Sigmoid colon (tissue), 6 donors: ENCODE measurements at regions not wholly inside any gene's neighbourhood (a gene's known extent, or its start where the extent isn't known, plus 50 kb on each side); places are given as distances from the start of the nearest gene placed in this dataset.
"Not testable (repeated sequence)": the region's sequence is repeated elsewhere in the genome, so short reads cannot be mapped to it uniquely, and the experiment has no call there.

Source experiments
- DNase-seq: peaks from one replicate; pipeline ENCODE4 v3.0.0-alpha.2; 2019
- H3K27ac ChIP-seq, 4 donors: fragments of 200-600 bp; sonication (generic); one replicate each; pipeline ENCODE4 v1.5.1; 2016 to 2019; ENCODE audit warnings: mild to moderate bottlenecking in 1 of 4
- H3K27me3 ChIP-seq, 3 donors: fragments of 200-600 bp; sonication (generic); one replicate each; pipeline ENCODE4 v1.5.1; 2019; ENCODE audit warnings: mild to moderate bottlenecking in 1 of 3
- H3K36me3 ChIP-seq, 4 donors: fragments of 200-600 bp; sonication (generic); one replicate each; pipeline ENCODE4 v1.5.1; 2016 to 2019
- H3K4me1 ChIP-seq, 4 donors: fragments of 200-600 bp; sonication (generic); one replicate each; pipeline ENCODE4 v1.5.1; 2017 to 2019
- H3K4me3 ChIP-seq, 4 donors: fragments of 200-600 bp; sonication (generic); one replicate each; pipeline ENCODE4 v1.5.1; 2017 to 2019; ENCODE audit warnings: mild to moderate bottlenecking in 2 of 4, moderate library complexity in 1 of 4
- H3K9me3 ChIP-seq, 4 donors: fragments of 200-600 bp in 3 of 4; sonication (generic) in 3 of 4; one replicate each; pipeline versions ENCODE4 v1.5.1 to v1.6.1; 2013 to 2019
- CTCF ChIP-seq, 4 experiments: fragments of 450-650 bp in 3 of 4; fragments of 200-600 bp in 1 of 4; IDR thresholded peaks; one replicate each; pipeline ENCODE4 v1.5.1; 2016 to 2019; ENCODE audit warnings: antibody characterized with exemption in 4 of 4, mild to moderate bottlenecking in 3 of 4, moderate library complexity in 2 of 4
- EP300 ChIP-seq, 4 donors: sonication (generic); formaldehyde crosslinking; IDR thresholded peaks; one replicate each; pipeline ENCODE4 v1.6.1; 2017; ENCODE audit warnings: antibody characterized with exemption in 4 of 4
- POLR2A ChIP-seq, 2 donors: fragments of 450-650 bp; IDR thresholded peaks; one replicate each; pipeline ENCODE4 v1.6.1; 2016; ENCODE audit warnings: antibody characterized with exemption in 2 of 2, mild to moderate bottlenecking in 2 of 2, moderate library complexity in 2 of 2
- POLR2AphosphoS5 ChIP-seq, 4 donors: sonication (generic); formaldehyde crosslinking; IDR thresholded peaks; one replicate each; pipeline ENCODE4 v1.6.1; 2017; ENCODE audit warnings: antibody characterized with exemption in 4 of 4
- WGBS, 2 donors: extraction: QIAGEN DNeasy Blood & Tissue Kit; methylation state at CpG; one replicate each; pipeline ENCODE4 v1.1.7; 2013; 5-methylcytosine and 5-hydroxymethylcytosine counted together
- intact Hi-C: fragments of 100-400 bp; cut with DNase I; formaldehyde crosslinking; loops from one replicate; pipeline ENCODE4 v1.15.1; 2023
- small RNA-seq, 3 donors: library from RNA; depleted of rRNA; stranded (forward); fragments of <200 nt; gene quantifications; one replicate each; pipeline ENCODE3, GENCODE V24; 2016
- donor health status: healthy with polysubstance abuse.
- donor health status: healthy.

GRCh38 chr16:34069731-34070130, 610.3 kb downstream of the TP53TG3F start:
- H3K27me3 ChIP-seq, H3K9me3 ChIP-seq, H3K27ac ChIP-seq, H3K4me1 ChIP-seq, intact Hi-C loops, H3K36me3 ChIP-seq, H3K4me3 ChIP-seq, DNase-seq: not testable (repeated sequence)
- 88 to 92% methylated on average over 18 of the region's 18 CpGs for WGBS, 2 donors

DNA sequence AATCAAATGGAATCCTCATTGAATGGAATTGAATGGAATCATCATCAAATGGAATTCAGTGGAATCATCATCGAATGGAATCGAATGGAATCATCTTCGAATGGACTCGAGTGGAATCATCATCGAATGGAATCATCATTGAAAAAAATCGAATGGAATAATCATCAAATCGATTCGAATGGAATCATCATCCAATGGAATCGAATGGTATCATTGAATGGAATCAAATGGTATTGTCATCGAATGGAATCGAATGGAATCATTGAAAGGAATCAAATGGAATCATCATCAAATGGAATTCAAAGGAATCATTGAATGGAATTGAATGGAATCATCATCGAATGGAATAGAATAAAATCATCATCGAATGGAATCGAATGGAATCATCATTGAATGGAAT, 619.3 kb downstream of the TP53TG3F start:
- intact Hi-C loops: no loop called here
- no peak for DNase-seq
- 80 to 89% methylated on average over 14 of the region's 14 CpGs for whole genome bisulfite sequencing, 2 donors
- H3K27me3 ChIP-seq: no peaks in the 10 kb centered on the region
- no peaks in the 10 kb centered on the region for H3K4me1 ChIP-seq
- H3K27ac ChIP-seq: no peak overlapping the region
- TF ChIP-seq POLR2AphosphoS5 (IDR thresholded peaks at IDR 0.05): no peak
- TF ChIP-seq EP300 (IDR thresholded peaks at IDR 0.05): no peak
- no peak for TF ChIP-seq CTCF (IDR thresholded peaks at IDR 0.05)
- no peak for TF ChIP-seq POLR2A (IDR thresholded peaks at IDR 0.05)
- no peak overlapping the region for H3K4me3 ChIP-seq
- peaks cover 6 to 14% (median 7%) of the 10 kb centered on the region in 4 donors for H3K9me3 ChIP-seq
- no peaks in the 10 kb centered on the region for H3K36me3 ChIP-seq

GRCh38 chr16:34085038-34085437, 625.6 kb downstream of the TP53TG3F start:
- H3K4me3 ChIP-seq, H3K27me3 ChIP-seq, H3K4me1 ChIP-seq, H3K27ac ChIP-seq, H3K36me3 ChIP-seq, intact Hi-C loops, DNase-seq: not testable (repeated sequence)
- H3K9me3 ChIP-seq: peaks cover 2 to 48% (median 14%) of the 10 kb centered on the region in 4 donors
- 70 to 76% methylated on average over 5 of the region's 5 CpGs for WGBS, 2 donors

- intact Hi-C loops, DNase-seq, H3K27me3 ChIP-seq, H3K36me3 ChIP-seq, H3K27ac ChIP-seq, H3K4me1 ChIP-seq, H3K4me3 ChIP-seq: not testable (repeated sequence)
- H3K9me3 ChIP-seq: peaks cover 0 to 31% (median 1%) of the 10 kb centered on the region in 4 donors
- WGBS, 2 donors: 89 to 92% methylated on average over 14 of the region's 14 CpGs
Observed at GRCh38 chr16:34095006-34095405, 635.6 kb downstream of the TP53TG3F start.

DNA sequence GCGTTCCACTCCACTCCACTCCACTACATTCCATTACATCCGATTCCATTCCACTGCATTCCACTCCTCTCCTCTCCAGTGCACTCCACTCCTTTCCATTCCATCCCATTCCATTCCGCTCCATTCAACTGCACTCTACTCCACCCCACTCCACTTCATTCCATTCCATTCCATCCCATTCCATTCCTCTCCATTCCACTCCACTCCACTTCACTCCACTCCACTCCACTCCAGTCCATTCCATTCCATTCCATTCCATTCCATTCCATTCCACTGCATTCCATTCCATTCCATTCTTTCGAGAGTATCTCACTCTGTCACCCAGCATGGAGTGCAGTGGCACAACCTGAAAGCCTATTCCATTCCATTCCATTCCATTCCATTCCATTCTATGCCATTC, 637.5 kb downstream of the TP53TG3F start:
- H3K4me1 ChIP-seq, H3K27ac ChIP-seq, H3K4me3 ChIP-seq, intact Hi-C loops, H3K27me3 ChIP-seq, DNase-seq, H3K36me3 ChIP-seq: not testable (repeated sequence)
- H3K9me3 ChIP-seq: peaks cover 0 to 24% (median 1%) of the 10 kb centered on the region in 4 donors
- WGBS, 2 donors: 75 to 78% methylated on average over 4 of the region's 4 CpGs

DNA sequence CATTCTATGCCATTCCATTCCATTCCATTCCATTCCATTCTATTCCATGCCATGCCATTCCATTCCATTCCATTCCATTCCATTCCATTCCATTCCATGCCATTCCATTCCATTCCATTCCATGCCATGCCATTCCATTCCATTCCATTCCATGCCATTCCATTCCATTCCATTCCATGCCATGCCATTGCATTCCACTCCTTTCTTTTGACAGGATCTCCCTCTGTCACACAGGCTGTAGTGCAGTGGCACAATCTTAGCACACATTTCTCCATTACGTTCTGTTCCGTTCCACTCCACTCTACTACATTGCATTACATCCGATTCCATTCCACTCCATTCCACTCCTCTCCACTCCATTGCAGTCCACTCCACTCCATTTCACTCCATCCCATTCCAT, 637.9 kb downstream of the TP53TG3F start:
- not testable (repeated sequence) for DNase-seq
- peaks cover 0 to 24% (median 1%) of the 10 kb centered on the region in 4 donors for H3K9me3 ChIP-seq

GRCh38 chr16:34098033-34098432, 638.6 kb downstream of the TP53TG3F start:
- H3K4me3 ChIP-seq, intact Hi-C loops: not testable (repeated sequence)
- peaks cover 0 to 19% (median 1%) of the 10 kb centered on the region in 4 donors for H3K9me3 ChIP-seq

More for the DNA sequence above, 637.9 kb downstream of the TP53TG3F start:
- intact Hi-C loops, H3K4me3 ChIP-seq, H3K27ac ChIP-seq, H3K36me3 ChIP-seq, H3K4me1 ChIP-seq, H3K27me3 ChIP-seq: not testable (repeated sequence)
- WGBS, 2 donors: 80 to 87% methylated on average over 3 of the region's 3 CpGs

DNA sequence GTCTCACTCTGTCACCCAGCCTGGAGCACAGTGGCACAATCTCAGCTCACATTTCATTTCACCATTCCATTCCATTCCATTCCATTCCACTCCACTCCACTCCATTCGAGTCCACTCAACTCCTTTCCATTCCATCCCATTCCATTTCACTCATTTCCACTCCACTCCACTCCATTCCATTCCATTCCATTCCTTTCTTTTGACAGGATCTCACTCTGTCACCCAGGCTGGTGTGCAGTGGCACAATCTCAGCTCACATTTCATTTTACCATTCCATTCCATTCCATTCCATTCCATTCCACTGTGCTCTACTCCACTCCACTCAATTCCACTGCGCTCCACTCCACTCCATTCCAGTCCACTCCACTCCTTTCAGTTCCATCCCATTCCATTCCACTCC, 639.6 kb downstream of the TP53TG3F start:
- H3K4me1 ChIP-seq, H3K27me3 ChIP-seq, DNase-seq, intact Hi-C loops, H3K36me3 ChIP-seq, H3K27ac ChIP-seq, H3K4me3 ChIP-seq: not testable (repeated sequence)
- H3K9me3 ChIP-seq: peaks cover 0 to 18% (median 1%) of the 10 kb centered on the region in 4 donors
- WGBS, 2 donors: 36 to 45% methylated on average over 2 of the region's 2 CpGs

More at GRCh38 chr16:34098033-34098432, 638.6 kb downstream of the TP53TG3F start:
- H3K4me1 ChIP-seq, DNase-seq, H3K27me3 ChIP-seq, H3K36me3 ChIP-seq, H3K27ac ChIP-seq: not testable (repeated sequence)

Small RNA genes in the stretch of these regions (small RNA-seq; reads per million reads assigned to genes)
- gene AC133561.3 (0 reads per million in 3 donors), gene AC133561.4 (0 reads per million in 3 donors), gene AC140658.4 (0 reads per million in 3 donors)
